ENCODE measurements at regions not wholly inside any gene's neighbourhood (a gene's known extent, or its start where the extent isn't known, plus 50 kb on each side); places are given as distances from the start of the nearest gene placed in this dataset.
A peak's percentile ranks its signal among the peaks of the same experiment; 100 is the strongest.

DNA sequence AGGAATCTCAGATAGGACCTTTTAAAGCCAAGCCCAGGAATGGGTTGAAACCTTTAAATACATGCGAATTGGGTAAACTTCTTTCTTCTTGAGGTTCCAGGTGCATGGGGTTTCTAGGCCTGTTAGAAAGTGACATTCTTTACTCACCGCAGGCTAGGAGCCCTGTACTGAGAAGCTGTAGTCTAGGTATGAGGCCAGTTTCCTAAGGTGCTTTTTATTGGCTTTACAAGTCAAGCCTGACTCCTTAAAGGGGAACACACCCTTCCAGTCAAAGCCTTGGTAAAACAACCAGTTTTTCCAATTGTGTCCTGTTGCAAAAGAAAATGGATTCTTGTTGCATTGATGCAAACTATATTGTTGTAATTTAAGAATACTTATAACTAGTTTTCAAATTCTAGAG, 76.1 kb upstream of the ATP11B start:
- Histone ChIP-seq H3K36me3 (ENCODE audit: insufficient read depth, low read length) (no peaks in the 10 kb centered on the region), H3K27me3 (ENCODE audit: insufficient read depth, low read length) (no peaks in the 10 kb centered on the region), H3K4me1 (ENCODE audit: control insufficient read depth, insufficient read depth, low read length, unreplicated experiment) (no peaks in the 10 kb centered on the region), H3K27ac (ENCODE audit: low read depth, low read length) (no peak overlapping the region), H3K4me3 (ENCODE audit: low read depth, low read length) (no peak overlapping the region), H3K79me2 (ENCODE audit: control insufficient read depth, insufficient read depth, low read length, unreplicated experiment) (no peaks in the 10 kb centered on the region), H2AFZ (ENCODE audit: low read length, unreplicated experiment) (no peak overlapping the region)

DNA sequence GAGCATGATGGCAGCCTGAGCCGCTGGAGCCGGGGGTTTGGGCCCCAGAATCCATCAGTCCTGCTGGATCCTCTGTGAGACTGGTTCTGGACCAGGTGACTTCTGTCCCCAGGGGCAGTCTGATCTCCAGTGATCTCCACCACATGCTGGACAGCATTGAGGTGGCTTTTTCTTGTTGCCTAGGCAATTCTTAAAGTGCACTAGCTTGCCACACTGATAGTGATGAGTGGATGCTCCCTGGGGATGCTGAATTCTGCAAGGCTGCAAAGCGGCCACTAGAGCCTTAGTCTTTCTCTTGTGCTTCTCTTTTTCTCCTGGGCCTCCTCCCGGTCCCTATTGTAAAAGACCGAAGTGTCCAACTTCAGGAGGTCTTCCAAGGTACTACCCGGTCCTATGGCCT, 70.4 kb upstream of the ATP11B start:
- no peaks in the 10 kb centered on the region for H3K79me2 ChIP-seq (ENCODE audit: control insufficient read depth, insufficient read depth, low read length, unreplicated experiment)
- H3K4me3 ChIP-seq (ENCODE audit: low read depth, low read length): no peak overlapping the region
- H3K4me1 ChIP-seq (ENCODE audit: control insufficient read depth, insufficient read depth, low read length, unreplicated experiment): no peaks in the 10 kb centered on the region
- H3K27me3 ChIP-seq (ENCODE audit: insufficient read depth, low read length): no peaks in the 10 kb centered on the region
- no peak overlapping the region for H3K27ac ChIP-seq (ENCODE audit: low read depth, low read length)
- no peak overlapping the region for H2AFZ ChIP-seq (ENCODE audit: low read length, unreplicated experiment)
- no peaks in the 10 kb centered on the region for H3K36me3 ChIP-seq (ENCODE audit: insufficient read depth, low read length)

DNA sequence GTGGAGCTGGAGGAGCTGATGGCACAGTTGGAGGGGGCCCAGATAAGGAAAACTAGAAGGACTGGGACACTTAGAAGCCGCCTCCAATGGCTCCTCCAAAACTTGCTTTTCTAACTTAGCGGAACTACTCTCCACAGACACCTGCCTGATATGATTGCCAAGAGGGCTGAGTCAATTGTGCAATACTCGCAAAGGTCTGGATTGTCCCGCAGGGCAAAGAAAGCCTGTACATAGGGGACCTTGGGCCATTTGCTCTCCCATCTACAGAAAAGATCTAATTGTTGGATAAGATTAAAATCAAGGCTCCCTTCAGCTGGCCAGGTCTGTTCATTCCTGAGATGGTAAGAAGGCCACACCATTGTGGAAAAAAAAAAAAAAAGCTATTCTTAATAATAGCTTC, 69.7 kb upstream of the ATP11B start:
- Histone ChIP-seq H3K4me1 (ENCODE audit: control insufficient read depth, insufficient read depth, low read length, unreplicated experiment) (no peaks in the 10 kb centered on the region), H3K27me3 (ENCODE audit: insufficient read depth, low read length) (no peaks in the 10 kb centered on the region)

DNA sequence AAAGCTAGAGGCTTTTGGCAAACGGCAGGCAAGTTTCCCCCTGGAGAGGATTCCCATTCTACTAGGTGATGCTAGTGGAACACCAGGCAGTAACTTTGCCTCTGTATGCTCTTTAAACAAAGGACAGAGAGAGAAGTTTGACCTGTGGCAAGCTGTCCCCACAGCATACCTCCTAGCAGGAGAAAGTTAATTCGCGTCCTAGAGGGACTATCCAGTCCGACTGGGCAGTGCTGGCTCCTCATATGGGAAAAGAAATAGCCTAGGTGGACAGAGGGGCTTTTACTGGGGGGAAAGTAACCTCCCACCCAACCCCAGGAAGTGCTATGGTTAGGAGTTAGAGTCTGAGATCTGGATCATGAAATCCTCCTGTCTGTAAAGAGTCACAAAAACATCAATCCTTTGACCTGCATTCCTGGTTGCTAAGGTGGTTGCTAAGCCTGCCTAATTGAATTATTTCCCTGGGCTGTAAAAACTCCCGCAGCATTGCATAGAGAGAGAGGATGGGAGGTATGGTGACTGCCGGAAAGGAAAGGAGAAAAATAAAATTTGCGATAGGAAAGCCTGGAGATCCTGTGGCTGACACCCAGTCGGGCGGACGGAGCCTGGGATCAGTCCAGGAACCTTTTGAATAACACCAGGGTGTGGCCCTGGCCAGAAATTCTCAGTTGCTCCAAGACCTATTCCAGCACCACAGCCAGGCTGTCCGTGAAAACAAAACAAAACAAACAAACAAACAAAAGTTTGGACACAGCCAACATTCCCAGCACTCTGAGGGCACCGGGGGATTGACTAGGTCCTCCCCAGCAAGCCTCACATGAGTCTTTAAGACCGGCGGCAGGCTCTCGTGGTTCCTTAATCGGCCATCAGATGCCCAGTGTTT, 67.7 kb upstream of the ATP11B start:
- Histone ChIP-seq H3K36me3 (ENCODE audit: insufficient read depth, low read length) (no peaks in the 10 kb centered on the region), H2AFZ (ENCODE audit: low read length, unreplicated experiment) (peak overlapping the region; percentile 65), H3K4me1 (ENCODE audit: control insufficient read depth, insufficient read depth, low read length, unreplicated experiment) (no peaks in the 10 kb centered on the region), H3K27me3 (ENCODE audit: insufficient read depth, low read length) (no peaks in the 10 kb centered on the region), H3K27ac (ENCODE audit: low read depth, low read length) (no peak overlapping the region), H3K79me2 (ENCODE audit: control insufficient read depth, insufficient read depth, low read length, unreplicated experiment) (no peaks in the 10 kb centered on the region), H3K4me3 (ENCODE audit: low read depth, low read length) (peak overlapping the region; percentile 52)

More for the DNA sequence above, 69.7 kb upstream of the ATP11B start:
- Histone ChIP-seq H3K27ac (ENCODE audit: low read depth, low read length) (no peak overlapping the region), H3K4me3 (ENCODE audit: low read depth, low read length) (no peak overlapping the region), H2AFZ (ENCODE audit: low read length, unreplicated experiment) (no peak overlapping the region), H3K36me3 (ENCODE audit: insufficient read depth, low read length) (no peaks in the 10 kb centered on the region), H3K79me2 (ENCODE audit: control insufficient read depth, insufficient read depth, low read length, unreplicated experiment) (no peaks in the 10 kb centered on the region)

DNA sequence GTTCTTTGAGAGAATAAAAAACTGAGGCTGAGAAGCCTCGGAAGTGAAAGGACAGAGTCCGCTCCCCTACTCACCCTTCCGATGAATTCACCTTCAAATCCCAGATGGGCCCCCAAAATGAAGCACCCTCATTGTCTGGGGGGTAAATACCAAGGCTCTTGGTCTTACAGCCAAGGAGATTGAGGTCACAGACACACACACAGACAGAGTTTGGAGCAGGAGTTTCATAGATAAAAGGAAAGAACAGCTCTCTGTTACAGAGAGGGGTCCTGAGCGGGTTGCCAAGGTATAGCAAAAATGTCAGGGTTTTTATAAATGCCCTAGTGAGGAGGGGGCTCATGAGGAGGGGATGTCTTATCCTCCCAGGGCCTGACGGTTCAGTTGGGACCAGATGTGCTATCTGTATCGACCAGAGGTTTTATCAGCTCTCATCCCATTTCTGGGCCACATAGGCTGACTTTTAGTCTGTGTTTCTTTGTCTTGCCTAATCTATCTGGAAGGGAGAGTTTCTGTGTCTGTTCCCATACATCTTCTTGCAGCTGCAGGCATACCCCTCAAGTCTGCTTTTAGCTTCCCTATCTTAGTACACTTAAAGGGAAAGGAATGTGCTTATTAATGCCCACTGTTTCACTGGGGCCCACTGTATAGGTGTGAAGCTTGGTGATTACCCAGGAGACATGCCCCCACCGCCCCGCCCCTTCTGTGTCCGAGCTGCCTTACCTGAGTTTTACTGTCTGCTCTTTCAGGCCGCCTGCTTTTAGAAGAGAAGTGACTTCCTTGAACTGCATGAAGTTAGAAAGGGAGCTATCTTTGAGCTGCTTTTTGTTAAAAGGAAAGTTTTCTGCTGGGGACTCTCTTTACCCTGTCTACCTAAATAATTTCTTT, 66.8 kb upstream of the ATP11B start:
- Histone ChIP-seq H3K4me3 (ENCODE audit: low read depth, low read length) (peak overlapping the region; percentile 52), H3K79me2 (ENCODE audit: control insufficient read depth, insufficient read depth, low read length, unreplicated experiment) (no peaks in the 10 kb centered on the region), H3K4me1 (ENCODE audit: control insufficient read depth, insufficient read depth, low read length, unreplicated experiment) (no peaks in the 10 kb centered on the region), H3K27me3 (ENCODE audit: insufficient read depth, low read length) (no peaks in the 10 kb centered on the region), H3K27ac (ENCODE audit: low read depth, low read length) (no peak overlapping the region), H3K36me3 (ENCODE audit: insufficient read depth, low read length) (no peaks in the 10 kb centered on the region), H2AFZ (ENCODE audit: low read length, unreplicated experiment) (peak overlapping the region; percentile 65)

DNA sequence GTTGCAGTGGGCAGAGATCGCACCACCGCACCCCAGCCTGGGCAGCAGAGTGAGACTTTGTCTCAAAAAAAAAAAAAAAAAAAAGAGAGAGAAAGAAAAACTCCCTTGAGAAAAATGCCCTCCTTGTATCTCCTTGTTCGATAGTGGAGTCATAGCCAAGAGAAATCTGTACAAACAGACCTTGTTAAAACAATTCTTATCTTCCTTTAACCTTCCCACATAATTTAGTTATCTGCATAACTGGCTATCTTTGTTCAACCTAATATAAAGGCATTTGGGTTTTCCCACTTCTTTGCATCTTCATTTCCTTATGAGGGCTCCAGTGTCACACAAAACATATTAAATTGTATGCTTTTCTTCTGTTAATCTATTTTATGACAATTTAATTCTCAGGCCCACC, 65.1 kb upstream of the ATP11B start:
- Histone ChIP-seq H3K4me1 (ENCODE audit: control insufficient read depth, insufficient read depth, low read length, unreplicated experiment) (no peaks in the 10 kb centered on the region), H2AFZ (ENCODE audit: low read length, unreplicated experiment) (no peak overlapping the region), H3K36me3 (ENCODE audit: insufficient read depth, low read length) (no peaks in the 10 kb centered on the region), H3K27me3 (ENCODE audit: insufficient read depth, low read length) (no peaks in the 10 kb centered on the region), H3K4me3 (ENCODE audit: low read depth, low read length) (no peak overlapping the region), H3K27ac (ENCODE audit: low read depth, low read length) (no peak overlapping the region), H3K79me2 (ENCODE audit: control insufficient read depth, insufficient read depth, low read length, unreplicated experiment) (no peaks in the 10 kb centered on the region)

DNA sequence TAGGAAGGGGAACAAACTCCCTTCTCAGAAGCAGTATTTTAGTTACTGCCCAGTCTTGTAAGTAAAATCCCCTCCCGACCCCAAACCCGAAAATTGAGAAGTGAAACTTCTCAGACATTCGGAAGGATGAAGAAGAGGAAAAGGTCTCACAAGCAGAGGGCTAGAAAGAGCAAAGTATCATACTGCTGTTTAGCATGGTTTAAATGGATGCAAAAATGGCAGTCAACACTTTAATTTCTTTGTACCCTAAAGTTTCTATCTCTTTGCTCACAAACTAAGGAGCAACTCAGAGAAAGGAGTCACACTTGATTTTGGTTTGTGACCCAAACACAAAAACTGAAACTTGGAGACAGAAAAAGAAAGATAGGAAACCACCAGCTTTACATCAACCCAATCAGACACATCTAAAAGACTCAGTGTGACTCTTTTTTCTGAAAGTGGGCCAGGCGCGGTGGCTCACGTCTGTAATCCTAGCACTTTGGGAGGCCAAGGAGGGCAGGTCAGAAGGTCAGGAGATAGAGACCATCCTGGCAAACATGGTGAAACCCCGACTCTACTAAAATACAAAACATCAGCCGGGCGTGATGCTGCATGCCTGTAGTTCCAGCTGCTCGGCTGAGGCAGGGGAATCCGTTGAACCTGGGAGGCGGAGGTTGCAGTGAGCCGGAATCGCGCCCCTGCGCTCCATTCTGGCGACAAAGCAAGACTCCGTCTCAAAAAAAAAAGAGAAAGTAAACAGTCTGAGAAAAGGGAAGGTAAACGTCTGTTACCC, 63.2 kb upstream of the ATP11B start:
- Histone ChIP-seq H3K36me3 (ENCODE audit: insufficient read depth, low read length) (no peaks in the 10 kb centered on the region), H3K4me3 (ENCODE audit: low read depth, low read length) (no peak overlapping the region), H3K27me3 (ENCODE audit: insufficient read depth, low read length) (no peaks in the 10 kb centered on the region), H3K79me2 (ENCODE audit: control insufficient read depth, insufficient read depth, low read length, unreplicated experiment) (no peaks in the 10 kb centered on the region), H3K4me1 (ENCODE audit: control insufficient read depth, insufficient read depth, low read length, unreplicated experiment) (no peaks in the 10 kb centered on the region), H3K27ac (ENCODE audit: low read depth, low read length) (no peak overlapping the region), H2AFZ (ENCODE audit: low read length, unreplicated experiment) (no peak overlapping the region)

DNA sequence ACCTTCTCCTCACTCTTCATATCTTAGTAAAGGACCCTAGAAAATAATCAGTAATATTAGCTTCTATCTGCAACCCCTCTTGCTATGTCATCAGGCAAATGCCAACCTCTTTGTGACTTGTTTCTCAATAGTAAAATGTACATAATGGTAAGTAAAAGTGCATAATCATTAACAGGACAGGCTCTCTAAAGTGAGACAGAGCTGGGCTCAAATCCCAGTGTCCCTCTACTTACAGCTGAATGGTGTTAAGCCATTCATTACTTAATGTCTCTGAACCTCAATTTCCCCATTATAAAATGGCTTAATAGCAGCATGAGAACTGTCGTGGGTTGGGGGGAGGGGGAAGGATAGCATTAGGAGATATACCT, 62.6 kb upstream of the ATP11B start:
- Histone ChIP-seq H3K36me3 (ENCODE audit: insufficient read depth, low read length) (no peaks in the 10 kb centered on the region), H2AFZ (ENCODE audit: low read length, unreplicated experiment) (no peak overlapping the region), H3K4me3 (ENCODE audit: low read depth, low read length) (no peak overlapping the region)

DNA sequence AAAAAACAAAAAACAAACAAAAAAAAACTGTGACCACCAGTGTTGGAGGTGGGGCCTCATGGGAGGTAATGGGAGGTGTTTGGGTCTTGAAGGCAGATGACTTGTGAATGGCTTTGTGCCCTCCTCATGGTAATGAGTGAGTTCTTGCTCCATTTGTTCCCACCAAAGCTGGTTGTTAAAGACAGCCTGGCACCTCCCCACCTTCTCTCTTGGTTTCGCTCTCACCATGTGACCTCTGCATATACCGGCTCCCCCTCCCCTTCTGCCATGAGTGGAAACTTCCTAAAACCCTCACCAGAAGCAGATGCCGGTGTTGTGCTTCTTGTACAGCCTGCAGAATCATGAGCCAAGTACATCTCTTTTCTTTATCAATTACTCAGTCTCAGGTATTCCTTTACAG, 61.5 kb upstream of the ATP11B start:
- H3K4me1 ChIP-seq (ENCODE audit: control insufficient read depth, insufficient read depth, low read length, unreplicated experiment): peaks cover 6% of the 10 kb centered on the region
- no peaks in the 10 kb centered on the region for H3K27me3 ChIP-seq (ENCODE audit: insufficient read depth, low read length)
- H3K79me2 ChIP-seq (ENCODE audit: control insufficient read depth, insufficient read depth, low read length, unreplicated experiment): no peaks in the 10 kb centered on the region
- H2AFZ ChIP-seq (ENCODE audit: low read length, unreplicated experiment): no peak overlapping the region
- no peak overlapping the region for H3K27ac ChIP-seq (ENCODE audit: low read depth, low read length)
- H3K4me3 ChIP-seq (ENCODE audit: low read depth, low read length): no peak overlapping the region
- no peaks in the 10 kb centered on the region for H3K36me3 ChIP-seq (ENCODE audit: insufficient read depth, low read length)

More for the DNA sequence above, 62.6 kb upstream of the ATP11B start:
- H3K27ac ChIP-seq (ENCODE audit: low read depth, low read length): no peak overlapping the region
- no peaks in the 10 kb centered on the region for H3K27me3 ChIP-seq (ENCODE audit: insufficient read depth, low read length)
- H3K4me1 ChIP-seq (ENCODE audit: control insufficient read depth, insufficient read depth, low read length, unreplicated experiment): peaks cover 4% of the 10 kb centered on the region
- H3K79me2 ChIP-seq (ENCODE audit: control insufficient read depth, insufficient read depth, low read length, unreplicated experiment): no peaks in the 10 kb centered on the region

DNA sequence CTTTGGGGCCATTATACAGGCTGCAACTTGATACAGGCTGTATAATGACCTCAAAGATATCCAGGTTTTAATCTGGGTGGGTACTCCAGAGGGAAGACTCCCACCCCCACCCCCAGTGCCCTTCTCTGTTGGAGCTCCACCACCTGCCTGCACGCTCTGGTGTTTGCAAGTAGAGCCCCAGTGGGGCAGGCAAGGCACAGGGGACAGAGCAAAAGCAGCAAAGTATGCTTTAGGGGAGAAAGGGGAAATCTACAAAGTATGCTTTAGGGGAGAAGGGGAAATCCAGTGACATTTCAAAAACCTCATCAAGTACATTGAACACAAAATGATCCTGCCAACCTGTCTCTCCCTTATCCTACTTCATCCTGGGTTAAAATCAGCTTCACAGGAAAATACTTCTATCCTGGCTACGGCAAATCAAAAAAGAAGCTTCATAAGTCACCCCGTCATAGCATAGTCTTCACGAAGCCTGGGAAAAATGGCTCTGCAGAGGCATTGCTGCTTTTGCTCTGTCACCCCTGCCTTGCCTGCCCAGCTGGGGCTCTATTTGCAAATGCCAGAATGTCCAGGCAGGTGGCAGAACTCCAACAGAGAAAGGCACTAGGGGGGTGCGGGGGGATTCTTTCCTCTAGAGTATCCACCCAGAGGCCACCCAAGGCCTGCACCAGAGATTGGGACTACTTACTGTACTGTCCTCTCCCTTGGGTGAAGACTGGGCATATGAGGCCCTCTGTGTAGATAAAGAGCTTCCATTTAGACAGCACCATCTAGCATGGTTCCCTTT, 60.9 kb upstream of the ATP11B start:
- no peaks in the 10 kb centered on the region for H3K79me2 ChIP-seq (ENCODE audit: control insufficient read depth, insufficient read depth, low read length, unreplicated experiment)
- H3K27ac ChIP-seq (ENCODE audit: low read depth, low read length): no peak overlapping the region
- H3K36me3 ChIP-seq (ENCODE audit: insufficient read depth, low read length): no peaks in the 10 kb centered on the region
- no peak overlapping the region for H3K4me3 ChIP-seq (ENCODE audit: low read depth, low read length)
- no peak overlapping the region for H2AFZ ChIP-seq (ENCODE audit: low read length, unreplicated experiment)
- no peaks in the 10 kb centered on the region for H3K27me3 ChIP-seq (ENCODE audit: insufficient read depth, low read length)
- peaks cover 6% of the 10 kb centered on the region for H3K4me1 ChIP-seq (ENCODE audit: control insufficient read depth, insufficient read depth, low read length, unreplicated experiment)
